Activated naive CD4-positive, alpha-beta T cell (primary cell): ENCODE measurements at regions not wholly inside any gene's neighbourhood (a gene's known extent, or its start where the extent isn't known, plus 50 kb on each side); places are given as distances from the start of the nearest gene placed in this dataset.
"Not testable (repeated sequence)": the region's sequence is repeated elsewhere in the genome, so short reads cannot be mapped to it uniquely, and the experiment has no call there.

Source experiments
- DNase-seq, 4 experiments: peaks; one replicate each; lab custom pipeline; 2025; lab: John Stamatoyannopoulos, UW

DNA sequence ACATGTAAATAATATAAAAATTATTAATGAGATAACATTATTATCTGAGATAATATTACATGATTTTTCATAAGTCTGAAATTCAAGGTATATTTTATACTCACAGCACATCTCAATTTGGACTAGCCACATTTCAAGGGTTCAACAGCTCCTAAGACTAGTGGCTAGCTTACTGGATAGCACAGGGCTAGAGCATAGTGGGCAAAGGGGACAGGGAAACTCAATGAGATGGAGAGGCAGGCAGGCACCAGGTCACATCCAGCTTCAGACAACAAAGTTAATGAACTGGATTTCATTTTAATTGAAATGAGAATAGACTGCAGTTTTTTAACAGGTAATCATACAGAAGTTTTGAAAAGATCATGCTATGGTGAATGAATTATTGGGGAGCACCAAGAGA, 137.4 kb downstream of the NBPF8 start:
- DNase-seq, result not testable (repeated sequence)

DNA sequence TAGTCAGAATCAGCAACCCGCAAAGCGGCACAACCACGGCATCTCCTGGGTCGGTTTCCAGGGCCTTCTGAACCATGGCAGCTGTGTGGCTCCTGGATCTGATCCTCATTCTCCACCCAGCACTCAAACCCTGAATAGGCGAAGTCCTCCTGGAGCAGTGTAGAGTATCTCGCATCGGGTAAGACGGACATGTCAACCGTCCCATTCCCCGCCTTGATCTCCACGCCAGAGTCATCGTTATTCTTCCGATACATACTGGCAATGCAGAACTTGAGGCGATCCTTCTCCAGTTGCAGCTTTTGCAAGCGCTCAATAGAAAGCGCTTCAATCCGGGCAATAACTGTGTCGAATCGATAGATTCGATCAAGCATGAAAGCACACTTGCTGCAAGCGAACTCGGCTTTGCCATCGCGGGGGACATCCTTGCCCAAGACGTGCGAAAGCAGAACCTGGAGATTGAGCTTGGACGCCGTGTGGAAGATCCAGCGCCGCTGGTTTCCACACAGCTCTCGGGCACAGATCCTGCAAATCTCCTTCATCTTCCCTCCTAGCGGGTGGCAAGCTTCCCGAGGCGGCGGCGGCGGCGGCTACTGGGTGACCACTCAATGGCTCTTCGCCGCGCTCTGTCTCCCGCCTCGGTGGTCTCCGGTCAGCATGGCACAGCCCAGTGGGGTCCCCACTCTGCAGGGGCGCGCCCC, 142.9 kb downstream of the NBPF8 start:
- not testable (repeated sequence) for DNase-seq

DNA sequence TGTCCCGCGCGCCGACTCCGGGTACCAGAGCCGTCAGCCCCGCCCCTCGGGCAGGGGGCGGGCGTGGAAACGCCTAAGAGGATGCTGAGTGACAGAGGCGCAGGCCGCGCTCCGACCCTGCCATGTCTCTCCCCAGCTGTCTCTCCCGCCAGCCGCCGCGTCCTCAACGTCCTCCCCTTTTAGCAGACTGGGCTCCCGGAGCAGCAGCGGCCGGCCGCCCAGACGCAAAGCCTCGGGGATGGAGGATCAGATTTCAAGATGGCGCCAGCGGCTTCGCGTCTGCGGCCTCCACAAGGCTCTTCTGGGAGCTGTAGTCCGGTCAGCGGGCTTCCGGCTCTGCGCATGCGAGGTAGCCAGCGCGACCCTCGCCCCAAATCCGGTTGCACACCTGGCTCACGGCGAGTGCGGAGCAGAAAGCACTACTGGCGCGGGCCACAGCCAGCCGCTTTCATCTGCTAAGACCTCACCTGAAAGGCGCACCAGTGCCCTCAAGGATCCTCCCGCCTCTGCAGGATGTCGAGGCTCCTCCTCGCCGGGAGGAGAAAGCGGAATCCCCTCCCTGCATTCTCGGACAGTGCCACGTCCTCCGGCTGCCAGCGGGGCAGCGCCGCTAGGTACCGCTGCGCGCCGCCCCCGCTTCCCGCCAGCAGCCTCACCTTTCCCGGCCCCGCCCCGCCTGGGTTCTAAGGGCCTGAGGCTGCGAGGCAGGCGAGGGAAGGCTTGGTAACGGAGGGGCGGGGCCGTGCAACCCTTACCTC, 143.6 kb downstream of the NBPF8 start:
- DNase-seq, result peak in 3 of 4 experiments; percentile 1 to 46 (median 27)

DNA sequence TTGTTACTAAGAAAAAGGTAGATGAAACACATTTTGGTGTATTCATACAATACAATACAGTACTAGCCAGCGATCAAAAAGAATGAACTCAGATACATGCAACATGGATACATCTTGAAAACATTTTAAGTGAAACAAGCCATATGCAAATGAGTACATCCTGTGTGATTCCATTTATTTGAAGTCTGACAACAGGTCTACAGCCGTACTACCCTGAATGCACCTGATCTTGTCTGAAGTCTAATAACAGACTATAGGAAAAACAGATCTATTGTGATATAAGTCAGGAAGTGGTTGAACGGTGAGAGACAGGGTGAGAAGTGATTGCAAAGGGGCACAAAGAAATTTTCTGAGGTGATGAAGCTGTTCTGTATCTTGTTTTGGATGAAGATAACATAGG, 146.9 kb downstream of the NBPF8 start:
- not testable (repeated sequence) for DNase-seq

DNA sequence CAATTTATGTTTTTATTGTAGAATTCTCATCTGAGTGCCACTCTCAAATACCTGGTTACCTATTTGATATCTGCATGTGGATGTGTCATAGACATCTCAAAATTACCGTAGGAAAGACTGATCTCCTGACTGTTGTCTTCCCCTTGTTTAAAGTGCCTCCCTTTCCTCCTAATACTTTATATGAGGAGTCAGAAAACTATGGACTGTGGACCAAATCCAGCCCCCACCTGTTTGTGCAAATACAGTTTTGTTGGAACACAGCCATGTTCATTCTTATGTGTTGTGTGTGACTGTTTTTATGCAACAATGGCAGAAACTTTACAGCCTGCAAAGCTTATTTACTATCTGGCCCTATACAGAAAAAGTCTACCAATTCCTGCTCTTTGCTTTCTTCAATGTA, 150.6 kb downstream of the NBPF8 start:
- DNase-seq, result not testable (repeated sequence)

DNA sequence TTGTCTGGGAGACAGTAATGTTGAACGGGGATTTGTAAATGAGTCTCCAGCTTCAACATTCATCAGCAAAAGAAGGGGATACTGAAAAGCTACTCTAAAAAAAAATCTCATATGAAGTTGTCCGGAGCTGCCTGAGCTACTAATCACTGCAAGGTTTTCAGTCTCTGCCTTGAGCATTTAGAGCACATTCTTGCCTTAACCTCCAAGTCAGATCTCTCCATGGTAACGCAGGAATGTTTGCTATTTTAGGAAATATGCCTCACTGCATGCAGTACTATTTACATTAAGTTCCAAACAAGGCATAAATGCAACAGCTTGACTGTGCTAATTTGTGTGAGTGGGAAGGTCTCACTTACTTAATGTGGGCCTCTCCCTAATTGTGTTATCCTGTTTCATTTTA, 152.8 kb downstream of the NBPF8 start:
- DNase-seq, result not testable (repeated sequence)

DNA sequence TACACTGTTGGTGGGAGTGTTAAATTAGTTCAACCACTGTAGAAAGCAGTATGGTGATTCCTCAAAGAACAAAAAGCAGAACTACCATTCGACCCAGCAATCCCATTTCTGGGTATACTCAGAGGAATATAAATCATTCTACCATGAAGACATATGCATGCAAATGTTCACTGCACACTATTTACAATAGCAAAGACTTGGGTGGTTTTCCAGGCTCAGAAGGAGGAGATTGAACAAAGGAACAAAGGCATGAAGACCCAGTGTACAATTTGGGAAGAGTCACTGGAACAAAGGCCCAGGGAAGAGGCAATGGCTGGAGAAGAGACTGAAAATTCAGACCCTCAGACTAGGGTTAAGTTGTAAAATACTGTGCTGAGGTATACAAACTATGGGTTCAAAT, 148.5 kb upstream of the NBPF26 start:
- DNase-seq, result not testable (repeated sequence)

DNA sequence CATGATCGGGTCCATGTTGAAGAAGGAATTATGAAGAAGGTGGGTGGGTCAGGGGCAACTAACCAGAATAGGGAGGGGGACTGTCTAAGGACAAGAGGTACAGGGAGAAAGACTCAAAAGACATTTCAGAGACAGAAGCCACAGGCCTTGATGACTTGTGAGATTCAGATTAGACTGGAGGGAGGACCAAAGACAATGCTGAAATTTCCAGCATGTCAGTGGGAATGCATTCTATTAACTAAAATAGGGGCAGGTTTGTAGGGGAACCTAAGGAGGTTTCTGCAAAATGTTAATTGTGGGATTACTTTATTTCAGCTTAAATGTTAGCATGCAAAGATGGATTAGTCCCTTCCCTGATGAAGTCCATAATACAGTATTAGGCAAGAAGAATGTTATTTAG, 141.6 kb upstream of the NBPF26 start:
- not testable (repeated sequence) for DNase-seq

DNA sequence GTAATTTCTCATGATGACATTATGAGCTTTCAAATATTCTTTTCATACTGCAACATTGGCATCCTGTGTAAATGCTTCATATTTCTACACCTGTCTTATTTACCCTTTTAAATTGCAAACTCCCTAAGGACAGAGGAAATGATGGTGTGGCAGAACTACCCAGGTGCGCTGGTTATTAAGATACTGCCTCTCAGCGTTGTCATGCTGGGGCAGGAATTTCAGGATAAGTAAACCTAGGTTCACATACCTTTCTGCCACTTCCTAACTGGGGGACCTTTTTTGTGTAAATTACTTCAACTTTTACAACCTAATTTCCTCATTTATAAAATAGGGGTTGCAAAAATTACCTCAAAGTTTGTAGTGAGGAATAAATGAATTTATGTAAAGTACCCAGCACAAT, 137.7 kb upstream of the NBPF26 start:
- DNase-seq, result not testable (repeated sequence)

DNA sequence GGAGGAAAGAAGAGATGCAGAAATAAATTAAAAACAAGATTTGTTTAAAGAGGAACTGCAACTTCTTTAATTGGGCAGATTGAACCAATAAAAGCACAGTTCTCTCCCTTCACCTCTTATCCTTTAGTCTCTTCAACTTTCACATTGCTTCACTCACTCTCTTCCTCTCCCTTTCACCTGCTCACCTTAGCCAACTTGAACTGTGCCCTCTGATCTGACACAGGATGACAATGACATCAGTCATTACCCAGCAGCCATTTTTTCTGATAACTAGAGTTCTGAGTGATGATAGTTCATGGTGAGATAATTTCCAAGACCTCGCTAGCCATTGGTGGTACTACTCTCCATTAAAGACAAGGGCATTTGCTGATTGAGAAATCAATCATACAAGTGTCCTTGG, 134.9 kb upstream of the NBPF26 start:
- not testable (repeated sequence) for DNase-seq

DNA sequence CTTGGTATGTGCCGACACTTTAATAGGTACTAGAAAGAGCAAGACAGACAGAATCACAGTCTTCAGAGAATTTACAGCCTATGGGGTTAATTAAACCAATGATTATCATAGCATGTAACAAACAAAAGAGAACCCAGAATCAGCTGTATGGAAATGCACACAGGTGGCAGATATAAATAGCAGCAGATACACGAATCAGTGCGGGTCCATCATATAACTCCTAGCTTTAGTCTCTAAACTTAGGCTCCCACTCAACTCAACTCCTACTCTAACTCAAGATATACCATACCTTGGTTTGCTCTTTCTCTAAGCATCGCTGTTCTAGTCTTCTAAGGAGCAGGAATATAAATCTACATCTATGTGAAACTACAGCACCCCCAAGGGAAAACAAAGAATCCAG, 132.0 kb upstream of the NBPF26 start:
- DNase-seq, result not testable (repeated sequence)

DNA sequence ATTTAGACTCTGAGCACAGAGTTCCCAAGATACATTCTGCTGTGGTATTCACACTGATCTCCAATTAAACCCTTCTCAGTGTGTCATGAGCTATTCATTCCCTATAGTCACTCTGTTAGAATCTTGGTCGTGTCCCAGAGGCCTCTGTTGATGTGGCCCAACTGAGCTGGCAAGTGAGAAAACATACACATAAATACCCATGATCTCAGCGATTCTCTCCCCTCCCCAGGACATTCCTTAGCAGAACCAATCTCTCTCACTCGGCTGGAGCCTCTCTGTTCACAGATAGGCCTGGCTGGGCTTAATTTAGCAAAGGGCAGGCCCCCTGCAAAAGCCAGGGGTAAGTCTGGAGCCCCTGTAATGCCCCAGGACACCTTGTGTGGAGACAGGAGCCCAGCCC, 130.8 kb upstream of the NBPF26 start:
- not testable (repeated sequence) for DNase-seq

DNA sequence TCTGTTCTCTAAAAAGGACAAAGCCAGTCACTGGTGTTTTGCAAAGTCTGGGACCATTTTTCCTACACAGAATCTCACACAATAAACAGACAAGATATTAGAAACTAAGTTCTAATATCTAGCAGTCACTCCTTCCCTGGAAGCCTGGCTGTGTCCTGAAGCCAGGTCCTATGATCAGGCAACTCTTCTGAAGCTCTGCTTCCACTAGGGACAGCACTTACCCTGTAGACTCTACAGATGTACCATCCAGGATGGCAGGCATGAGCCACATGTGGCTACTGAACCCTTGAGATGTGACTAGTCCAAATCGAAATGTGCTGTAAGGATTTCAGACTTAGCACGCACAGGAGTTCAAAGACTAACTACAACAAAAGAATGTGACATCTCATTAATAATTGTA, 130.1 kb upstream of the NBPF26 start:
- not testable (repeated sequence) for DNase-seq

DNA sequence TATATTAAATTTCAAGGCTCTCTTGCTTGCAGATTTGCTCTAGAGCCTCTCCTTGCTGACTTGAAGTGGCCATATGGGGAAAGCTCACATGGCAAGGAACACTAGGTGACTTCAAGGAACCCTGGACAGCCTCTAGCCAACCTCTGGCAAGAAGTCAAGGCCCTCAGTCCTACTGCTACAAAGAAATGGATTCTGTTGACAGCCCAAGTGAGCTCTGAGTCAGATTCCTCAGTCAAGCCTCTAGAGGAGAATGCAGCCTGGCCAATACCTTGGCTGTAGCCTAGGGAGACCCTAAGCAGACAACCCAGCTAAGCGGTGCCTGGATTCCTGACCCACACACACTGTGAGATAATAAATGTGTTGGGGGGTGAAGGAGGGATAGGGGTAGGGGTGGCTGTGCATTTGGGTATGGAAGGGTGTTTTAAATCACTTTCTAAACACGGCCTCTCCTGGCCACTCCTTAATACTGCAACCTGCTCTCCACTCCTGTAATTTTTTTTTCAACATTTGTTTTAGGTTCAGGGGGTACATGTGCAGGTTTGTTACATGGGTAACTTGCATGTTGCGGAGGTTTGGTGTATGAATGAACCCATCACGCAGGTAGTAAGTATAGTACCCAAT, 125.3 kb upstream of the NBPF26 start:
- DNase-seq, result not testable (repeated sequence)

DNA sequence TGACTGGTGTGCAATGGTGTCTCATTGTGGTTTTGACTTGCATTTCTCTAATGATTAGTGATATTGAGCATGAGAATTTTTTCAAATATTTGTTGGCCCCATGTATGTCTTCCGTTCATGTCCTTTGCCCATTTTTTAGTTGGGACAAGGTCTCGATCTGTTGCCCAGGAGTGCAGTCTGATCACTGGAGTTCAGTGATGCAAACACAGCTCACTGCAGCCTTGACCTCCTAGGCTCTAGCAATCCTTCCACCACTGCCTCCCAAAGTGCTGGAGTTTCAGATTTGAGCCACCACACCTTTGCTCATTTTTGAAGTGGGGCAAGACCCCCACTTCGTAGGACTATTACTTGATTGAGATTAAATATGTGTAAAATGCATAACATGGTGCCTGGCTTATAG, 124.2 kb upstream of the NBPF26 start:
- DNase-seq, result not testable (repeated sequence)

DNA sequence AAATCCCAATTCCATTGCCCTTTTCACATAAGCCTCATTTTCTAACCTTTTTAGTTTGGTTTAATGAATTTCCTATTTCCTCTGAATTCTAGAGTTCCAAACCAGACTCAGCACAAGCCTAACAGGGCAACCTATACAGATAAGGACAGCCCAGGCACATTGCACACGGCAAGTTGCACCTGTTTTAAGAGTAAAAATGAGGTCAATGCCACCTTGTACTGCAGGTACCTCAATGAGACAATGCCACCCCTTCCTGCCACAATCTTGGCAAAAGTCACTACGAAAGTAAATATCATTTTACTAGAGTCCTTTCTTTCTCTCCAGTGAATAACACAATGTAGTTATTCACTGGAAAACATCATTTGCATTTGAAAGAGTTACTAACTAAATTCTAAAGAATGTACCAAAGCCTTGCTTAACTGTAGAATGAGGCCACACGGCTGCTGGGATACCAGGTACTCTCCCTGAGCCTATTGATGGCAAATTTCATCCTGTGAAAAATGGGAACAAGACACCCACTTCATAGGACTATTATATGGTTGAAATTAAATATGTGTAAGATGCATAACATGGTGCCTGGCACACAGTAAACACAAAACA, 123.2 kb upstream of the NBPF26 start:
- not testable (repeated sequence) for DNase-seq

DNA sequence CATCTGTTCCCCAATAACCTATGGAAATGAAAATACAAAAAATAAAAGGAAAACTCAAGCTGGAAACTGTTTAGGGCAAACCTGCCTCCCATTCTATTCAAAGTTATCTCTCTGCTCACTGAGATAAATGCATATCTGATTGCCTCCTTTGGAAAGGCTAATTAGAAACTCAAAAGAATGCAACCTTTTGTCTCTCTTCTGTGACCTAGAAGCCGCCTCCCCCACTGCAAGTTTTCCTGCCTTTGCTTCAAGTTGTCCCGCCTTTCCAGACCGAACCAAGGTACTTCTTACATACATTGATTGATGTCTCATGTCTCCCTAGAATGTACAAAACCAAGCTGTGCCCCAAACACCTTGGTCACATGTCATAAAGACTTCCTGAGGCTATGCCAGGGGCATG, 115.9 kb upstream of the NBPF26 start:
- DNase-seq, result not testable (repeated sequence)

DNA sequence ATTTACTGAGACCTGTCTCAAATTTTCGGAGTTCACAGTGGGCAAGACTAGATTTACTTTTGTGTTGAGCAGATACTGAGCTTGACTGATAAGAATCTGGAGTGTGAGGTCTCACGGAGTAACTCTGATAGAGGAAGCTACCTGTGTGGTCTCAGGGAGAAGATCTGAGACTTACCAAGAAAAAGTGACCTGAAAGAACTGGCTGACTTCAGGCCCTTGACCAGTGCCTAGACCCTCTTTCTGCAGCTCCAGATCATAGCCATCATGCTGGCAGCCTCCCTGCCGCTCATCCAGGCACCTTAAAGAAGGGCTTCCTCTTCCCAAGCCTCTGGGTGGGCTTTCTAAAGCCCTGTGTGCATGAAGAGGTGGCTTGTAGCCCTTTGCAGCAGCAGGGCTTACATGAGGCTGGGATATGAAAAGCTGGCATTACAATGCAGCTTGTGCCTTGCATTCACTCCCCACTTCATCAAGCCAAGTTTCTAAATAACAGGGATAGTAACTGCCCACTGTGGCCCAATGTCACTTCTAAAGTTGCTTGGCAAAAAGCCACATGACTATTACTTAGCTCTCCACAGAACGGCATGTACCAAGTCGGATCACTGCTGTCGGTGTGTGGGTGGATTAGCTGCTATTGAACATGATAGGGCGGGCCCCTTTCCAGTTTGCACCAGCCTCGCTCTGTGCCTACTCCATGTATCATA, 115.3 kb upstream of the NBPF26 start:
- DNase-seq, result not testable (repeated sequence)

DNA sequence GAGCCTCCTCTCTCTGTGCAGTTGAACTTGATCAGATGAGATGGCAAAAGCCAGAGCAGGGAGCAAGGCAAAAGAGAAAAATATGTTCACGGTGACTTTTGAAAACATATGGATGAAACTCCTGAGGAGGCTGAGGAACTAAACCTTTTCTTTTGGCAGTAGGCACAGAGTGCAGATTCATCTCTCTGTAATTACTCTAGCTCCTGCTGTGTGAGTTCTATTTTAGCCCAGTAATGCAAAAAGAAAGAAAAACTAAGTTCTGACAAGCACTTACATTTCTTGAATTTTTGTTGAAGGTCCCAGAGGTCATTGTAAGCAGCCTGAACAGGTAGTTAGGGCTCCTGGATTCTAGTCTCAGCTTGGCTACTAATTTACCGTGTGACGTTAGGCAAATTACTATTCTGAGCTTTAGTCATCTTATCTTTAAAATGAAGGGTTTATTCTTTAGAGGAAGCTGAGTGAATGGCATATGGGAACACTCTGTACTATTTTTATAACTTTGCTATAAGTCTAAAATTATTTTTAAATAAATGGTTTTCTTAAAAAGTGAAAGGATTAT, 114.7 kb upstream of the NBPF26 start:
- not testable (repeated sequence) for DNase-seq

DNA sequence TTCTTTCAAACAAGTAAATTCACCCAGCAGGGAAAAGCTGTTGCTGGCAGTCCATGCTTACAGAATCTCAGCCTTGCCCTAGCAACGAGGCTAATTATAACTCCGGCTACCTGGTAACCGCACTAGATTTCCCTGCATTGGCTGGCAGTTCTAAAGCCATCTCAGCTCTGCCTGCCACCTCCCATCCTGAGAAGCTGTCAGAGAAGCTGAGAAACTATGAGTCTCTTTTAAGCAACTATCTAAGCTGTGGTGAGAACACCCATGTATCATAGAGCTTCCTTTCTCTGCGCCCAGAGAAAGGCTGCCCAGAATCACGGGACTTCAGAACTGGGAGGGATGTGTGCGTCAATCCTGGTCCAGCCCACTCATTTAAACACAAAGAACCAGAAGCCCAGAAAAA, 113.9 kb upstream of the NBPF26 start:
- DNase-seq, result not testable (repeated sequence)

DNA sequence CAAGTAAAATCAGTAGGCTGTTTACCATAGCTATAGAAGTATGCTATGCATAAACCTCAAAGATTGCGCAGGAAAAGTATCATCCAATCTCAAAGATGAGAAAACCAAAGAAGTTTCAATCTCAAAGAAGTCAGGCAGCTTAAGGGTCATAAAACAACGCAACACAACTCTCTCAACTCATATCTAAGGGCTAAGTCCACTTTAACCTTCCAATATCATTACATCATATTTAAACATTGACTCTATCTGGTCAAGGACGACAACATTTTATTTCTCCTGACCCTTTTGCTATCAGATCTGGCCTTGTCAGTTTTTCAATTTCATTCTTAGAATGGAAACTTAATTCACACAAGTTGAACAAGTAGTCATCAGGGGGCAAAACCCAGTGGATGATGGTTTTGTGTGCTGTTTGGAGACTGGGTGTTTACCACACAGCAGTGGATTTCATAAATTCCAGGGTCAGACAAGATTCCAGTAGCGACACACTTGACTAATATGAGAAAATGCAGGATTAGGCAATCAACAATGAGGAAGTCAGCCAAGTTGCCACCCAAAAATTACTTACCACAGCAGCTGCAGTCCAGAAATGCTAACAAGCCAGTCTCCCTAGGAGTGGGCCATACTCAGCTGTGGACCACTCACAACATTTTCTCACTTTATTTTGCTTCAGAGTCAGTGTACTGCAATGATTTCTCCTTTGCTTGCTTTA, 108.7 kb upstream of the NBPF26 start:
- not testable (repeated sequence) for DNase-seq
